C4-2B (cell line): ENCODE measurements at regions not wholly inside any gene's neighbourhood (a gene's known extent, or its start where the extent isn't known, plus 50 kb on each side); places are given as distances from the start of the nearest gene placed in this dataset.

Experiments
- H3K27ac ChIP-seq: fragments of 450-650 bp; 2 replicates; pipeline ENCODE4 v1.5.1; 2017
- CTCF ChIP-seq: fragments of 450-650 bp; conservative IDR thresholded peaks from 2 replicates; pipeline ENCODE4 v1.5.1; 2017; ENCODE audit warnings: mild to moderate bottlenecking
- ZFX ChIP-seq: fragments of 450-650 bp; IDR thresholded peaks from 2 replicates; pipeline ENCODE4 v1.6.1; 2017

DNA sequence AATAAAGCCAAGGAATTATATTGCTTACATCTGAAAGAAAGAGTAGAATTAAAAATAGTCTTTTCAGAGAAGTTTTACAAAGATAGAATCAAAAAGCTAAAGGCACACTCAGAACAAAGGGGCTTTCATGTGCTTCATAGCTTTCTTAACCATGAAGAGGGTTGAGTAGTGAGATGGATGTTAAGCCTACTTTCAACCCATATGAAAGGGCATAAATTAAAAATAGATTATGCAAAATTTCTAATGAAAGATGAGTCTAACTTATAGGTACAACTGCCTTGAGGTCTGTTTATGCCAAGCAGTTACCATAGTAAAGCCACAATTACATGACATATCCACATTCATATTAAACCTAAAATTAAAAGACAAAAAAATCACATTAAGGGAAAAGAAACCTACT, 223.3 kb upstream of the ARHGEF26 start:
- TF ChIP-seq ZFX, result no peak
- no peak for TF ChIP-seq CTCF

GRCh38 chr3:153901152-153901551, 220.0 kb upstream of the ARHGEF26 start:
- no peak overlapping the region for H3K27ac ChIP-seq

More for the DNA sequence above, 223.3 kb upstream of the ARHGEF26 start:
- H3K27ac ChIP-seq, result no peak overlapping the region

GRCh38 chr3:153901991-153902390, 219.2 kb upstream of the ARHGEF26 start:
- no peak overlapping the region for H3K27ac ChIP-seq
- TF ChIP-seq ZFX (no peak), CTCF (no peak)

More at GRCh38 chr3:153901152-153901551, 220.0 kb upstream of the ARHGEF26 start:
- TF ChIP-seq CTCF (no peak), ZFX (no peak)

GRCh38 chr3:153903430-153903829, 217.8 kb upstream of the ARHGEF26 start:
- no peak for TF ChIP-seq ZFX
- no peak overlapping the region for H3K27ac ChIP-seq

DNA sequence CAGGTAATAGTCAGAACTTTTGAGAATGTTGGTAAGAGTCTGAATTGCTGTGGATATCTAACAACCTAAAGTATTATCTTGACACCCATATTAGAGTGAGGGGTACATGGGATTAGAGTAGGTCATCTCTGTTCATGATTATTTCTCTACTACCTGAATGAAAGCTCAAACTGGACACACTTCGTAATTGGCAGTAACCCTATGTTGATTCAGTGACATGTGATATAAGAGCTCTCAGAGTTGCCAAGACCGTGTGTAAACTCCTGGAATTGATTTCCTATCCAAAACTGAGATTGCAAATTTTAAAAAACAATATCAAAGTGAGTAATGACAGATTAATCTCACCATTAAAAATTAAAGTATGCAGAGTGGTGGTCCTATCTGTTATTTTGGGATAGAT, 214.8 kb upstream of the ARHGEF26 start:
- H3K27ac ChIP-seq, result no peak overlapping the region
- TF ChIP-seq CTCF (no peak), ZFX (no peak)

- TF ChIP-seq ZFX (no peak), CTCF (no peak)
- H3K27ac ChIP-seq, result no peak overlapping the region
Measured at GRCh38 chr3:153910387-153910786, 210.8 kb upstream of the ARHGEF26 start.

- no peak for TF ChIP-seq CTCF
- no peak for TF ChIP-seq ZFX
- no peak overlapping the region for H3K27ac ChIP-seq
Measured at GRCh38 chr3:153911116-153911515, 210.1 kb upstream of the ARHGEF26 start.

DNA sequence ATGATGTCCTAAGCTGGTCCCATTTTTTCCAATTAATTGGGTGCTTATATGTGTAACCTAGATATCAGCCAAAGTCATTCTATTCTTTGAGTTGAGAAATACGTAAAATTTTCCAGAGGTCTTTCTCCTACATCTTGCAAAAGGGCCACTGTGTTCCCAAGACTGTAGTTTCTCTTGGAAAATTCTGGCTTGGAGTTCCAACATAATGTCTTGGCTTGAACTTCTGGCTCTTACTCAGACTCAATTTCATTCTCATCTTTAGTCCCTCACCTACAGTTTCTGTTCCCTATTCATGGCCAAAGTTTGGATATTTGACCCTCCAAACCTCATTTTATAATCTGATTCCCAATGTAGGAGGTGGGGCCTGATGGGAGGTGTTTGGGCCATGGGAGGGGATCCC, 201.4 kb upstream of the ARHGEF26 start:
- TF ChIP-seq ZFX (no peak), CTCF (no peak)
- H3K27ac ChIP-seq, result no peak overlapping the region
